Fibroblast of pulmonary artery (primary cell): ENCODE measurements at regions not wholly inside any gene's neighbourhood (a gene's known extent, or its start where the extent isn't known, plus 50 kb on each side); places are given as distances from the start of the nearest gene placed in this dataset.

Source experiments
- DNase-seq: peaks from one replicate; pipeline ENCODE4 v3.0.0-alpha.2; 2010; ENCODE audit warnings: low read depth
- H3K4me3 ChIP-seq: replicated peaks from 2 replicates; pipeline ENCODE4 v1.5.1; 2011; ENCODE audit warnings: low read depth, mild to moderate bottlenecking, control low read depth, low read length, moderate library complexity
- CTCF ChIP-seq: IDR thresholded peaks from 2 replicates; pipeline ENCODE4 v1.5.1; 2011; ENCODE audit warnings: mild to moderate bottlenecking, control low read depth, low read length, inconsistent platforms; ENCODE audit errors: missing control alignments

- DNase-seq, result no peak
- H3K4me3 ChIP-seq, result no peak overlapping the region
- TF ChIP-seq CTCF, result no peak
These were observed 141.6 kb downstream of the HINT1 start for GRCh38 chr5:131023498-131023865.

- no peak for TF ChIP-seq CTCF
- no peak for DNase-seq
- H3K4me3 ChIP-seq, result no peak overlapping the region
These were observed 142.1 kb downstream of the HINT1 start for GRCh38 chr5:131022811-131023497.

DNA sequence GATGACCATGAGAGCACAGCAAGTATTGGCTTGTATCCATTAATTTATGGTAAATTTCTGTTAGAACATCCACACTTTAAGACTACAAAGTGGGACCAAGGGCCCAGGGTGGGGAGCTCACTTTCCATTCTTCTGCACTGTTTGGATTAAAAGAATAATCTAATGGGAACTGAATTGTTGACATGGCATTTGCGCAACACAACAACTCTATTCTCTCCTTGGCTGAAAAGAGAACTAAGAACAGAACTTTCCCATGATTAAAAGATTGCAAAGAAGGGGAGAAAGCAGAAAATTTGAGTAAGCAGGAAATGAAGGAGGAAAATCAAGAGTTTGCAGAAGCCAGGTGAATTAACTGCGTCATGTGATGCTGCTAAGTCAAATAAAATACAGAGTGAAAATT lies 143.4 kb downstream of the HINT1 start:
- no peak for DNase-seq
- no peak overlapping the region for H3K4me3 ChIP-seq
- no peak for TF ChIP-seq CTCF

DNA sequence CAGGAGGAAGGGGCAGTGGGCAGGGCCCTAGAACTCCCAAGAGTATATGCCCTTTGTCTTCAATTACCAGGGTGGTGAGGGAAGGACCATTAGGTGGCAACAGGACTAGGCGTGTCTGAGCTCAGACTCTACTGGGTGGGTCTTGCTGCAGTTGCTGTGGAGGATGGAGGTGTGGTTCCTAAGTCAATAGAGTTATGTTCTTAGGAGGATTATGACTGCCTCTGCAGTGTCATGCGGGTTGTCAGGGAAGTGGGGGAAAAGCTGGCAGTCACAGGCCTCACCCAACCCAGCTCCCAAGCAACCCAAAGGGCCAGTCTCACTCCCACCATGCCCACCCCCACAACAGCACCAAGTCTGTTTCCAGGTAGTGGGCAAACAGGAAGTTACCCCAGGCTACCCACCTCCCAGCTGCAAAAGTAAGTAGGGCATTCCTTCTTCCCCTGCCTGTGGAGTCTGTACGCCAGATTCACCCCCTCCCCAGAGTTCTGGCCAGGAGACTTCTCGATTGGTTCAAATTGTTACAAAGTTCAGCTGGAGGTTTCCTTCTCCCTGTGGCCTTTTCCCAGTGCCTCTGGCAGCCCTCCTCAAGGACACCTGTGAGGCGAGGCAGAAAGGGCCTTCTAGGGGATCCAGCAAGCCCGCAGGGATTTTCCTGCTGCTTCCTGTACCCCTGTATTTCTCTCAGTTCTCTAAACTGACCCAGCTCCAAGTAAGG lies 145.3 kb downstream of the HINT1 start:
- DNase-seq, result no peak
- no peak overlapping the region for H3K4me3 ChIP-seq
- no peak for TF ChIP-seq CTCF

DNA sequence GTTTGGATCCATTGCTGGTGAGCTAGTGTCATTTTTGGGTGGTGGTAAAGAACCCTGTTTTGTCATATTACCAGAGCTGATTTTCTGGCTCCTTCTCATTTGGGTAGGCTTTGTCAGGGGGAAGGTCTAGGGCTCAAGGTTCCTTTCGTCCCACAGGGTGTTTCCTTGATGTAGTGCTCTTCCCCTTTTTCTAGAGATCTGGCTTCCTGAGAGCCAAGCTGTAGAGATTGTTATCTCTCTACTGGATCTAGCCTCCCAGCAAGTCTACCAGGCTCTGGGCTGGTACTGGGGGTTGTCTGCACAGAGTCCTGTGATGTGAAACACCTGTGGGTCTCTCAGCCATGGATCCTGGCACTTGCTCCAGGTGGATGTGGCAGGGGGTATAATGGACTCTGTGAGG lies 145.9 kb downstream of the HINT1 start:
- H3K4me3 ChIP-seq, result no peak overlapping the region
- TF ChIP-seq CTCF, result no peak
- no peak for DNase-seq

DNA sequence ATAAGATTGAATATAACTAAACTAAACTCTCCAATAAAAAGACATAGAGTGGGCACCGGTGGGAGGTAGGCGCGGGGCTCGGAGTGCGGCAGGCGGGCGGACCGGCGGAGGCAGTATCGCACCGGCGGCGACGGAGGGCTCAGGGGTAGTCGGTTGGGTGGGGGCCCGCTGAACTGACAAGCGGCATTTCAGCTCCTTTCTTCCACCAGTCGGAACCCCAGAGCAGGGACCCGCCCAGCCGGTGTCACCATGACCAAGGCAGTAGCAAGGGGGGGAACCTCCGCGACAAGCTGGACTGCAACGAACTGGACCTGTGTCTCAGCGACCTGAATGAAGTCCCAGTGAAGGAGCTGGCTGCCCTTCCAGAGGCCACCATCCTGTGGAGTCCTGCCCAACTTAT lies 156.7 kb downstream of the HINT1 start:
- no peak for TF ChIP-seq CTCF
- DNase-seq, result no peak

More for the DNA sequence above, 156.7 kb downstream of the HINT1 start:
- H3K4me3 ChIP-seq, result no peak overlapping the region
